Mucosa of stomach (tissue), 1 donor: ENCODE measurements at regions not wholly inside any gene's neighbourhood (a gene's known extent, or its start where the extent isn't known, plus 50 kb on each side); places are given as distances from the start of the nearest gene placed in this dataset.

Experiments used
- H3K27me3 ChIP-seq: one replicate; pipeline ENCODE4 v1.7.0; 2013; ENCODE audit warnings: mild to moderate bottlenecking, low read length; ENCODE audit not compliant: control insufficient read depth, insufficient read depth
- H3K36me3 ChIP-seq: one replicate; pipeline ENCODE4 v1.7.0; 2013; ENCODE audit warnings: low read length; ENCODE audit not compliant: control insufficient read depth, insufficient read depth
- H3K4me1 ChIP-seq: one replicate; pipeline ENCODE4 v1.7.0; 2013; ENCODE audit warnings: mild to moderate bottlenecking, low read length; ENCODE audit not compliant: control insufficient read depth, insufficient read depth
- H3K4me3 ChIP-seq: one replicate; pipeline ENCODE4 v1.7.0; 2013; ENCODE audit warnings: low read length
- H3K9ac ChIP-seq: one replicate; pipeline ENCODE4 v1.7.0; 2013; ENCODE audit warnings: mild to moderate bottlenecking, low read length, moderate library complexity
- H3K9me3 ChIP-seq: one replicate; pipeline ENCODE4 v1.7.0; 2013; ENCODE audit warnings: mild to moderate bottlenecking, low read length, moderate library complexity; ENCODE audit not compliant: control insufficient read depth
- donor health status: Pancreatic carcinoma.

- H3K27me3 ChIP-seq, result no peaks in the 10 kb centered on the region
- no peaks in the 10 kb centered on the region for H3K9me3 ChIP-seq
- no peaks in the 10 kb centered on the region for H3K4me1 ChIP-seq
- H3K9ac ChIP-seq, result no peak overlapping the region
- no peak overlapping the region for H3K4me3 ChIP-seq
- no peaks in the 10 kb centered on the region for H3K36me3 ChIP-seq
Measured at GRCh38 chr4:33193109-33193508, 2472.9 kb downstream of the PCDH7 start.

- no peak overlapping the region for H3K4me3 ChIP-seq
- no peaks in the 10 kb centered on the region for H3K4me1 ChIP-seq
- H3K9ac ChIP-seq, result no peak overlapping the region
- H3K9me3 ChIP-seq, result no peaks in the 10 kb centered on the region
- H3K36me3 ChIP-seq, result no peaks in the 10 kb centered on the region
- no peaks in the 10 kb centered on the region for H3K27me3 ChIP-seq
Measured at GRCh38 chr4:33200377-33200776, 2480.2 kb downstream of the PCDH7 start.

- Histone ChIP-seq H3K4me3 (no peak overlapping the region), H3K9ac (no peak overlapping the region), H3K36me3 (no peaks in the 10 kb centered on the region), H3K9me3 (no peaks in the 10 kb centered on the region), H3K4me1 (no peaks in the 10 kb centered on the region), H3K27me3 (no peaks in the 10 kb centered on the region)
Measured at GRCh38 chr4:33218238-33218637, 2498.1 kb downstream of the PCDH7 start.

GRCh38 chr4:33226133-33226532, 2506.0 kb downstream of the PCDH7 start:
- no peak overlapping the region for H3K9ac ChIP-seq
- no peaks in the 10 kb centered on the region for H3K9me3 ChIP-seq
- H3K27me3 ChIP-seq, result no peaks in the 10 kb centered on the region
- H3K4me3 ChIP-seq, result no peak overlapping the region
- H3K4me1 ChIP-seq, result no peaks in the 10 kb centered on the region
- H3K36me3 ChIP-seq, result no peaks in the 10 kb centered on the region

GRCh38 chr4:33226783-33227182, 2506.6 kb downstream of the PCDH7 start:
- H3K27me3 ChIP-seq, result no peaks in the 10 kb centered on the region
- no peaks in the 10 kb centered on the region for H3K36me3 ChIP-seq
- H3K4me3 ChIP-seq, result no peak overlapping the region
- no peaks in the 10 kb centered on the region for H3K4me1 ChIP-seq
- H3K9ac ChIP-seq, result no peak overlapping the region
- H3K9me3 ChIP-seq, result no peaks in the 10 kb centered on the region

GRCh38 chr4:33255094-33255493, 2534.9 kb downstream of the PCDH7 start:
- H3K4me3 ChIP-seq, result no peak overlapping the region
- no peak overlapping the region for H3K9ac ChIP-seq
- no peaks in the 10 kb centered on the region for H3K36me3 ChIP-seq
- H3K9me3 ChIP-seq, result no peaks in the 10 kb centered on the region
- H3K27me3 ChIP-seq, result no peaks in the 10 kb centered on the region
- H3K4me1 ChIP-seq, result no peaks in the 10 kb centered on the region

- no peaks in the 10 kb centered on the region for H3K36me3 ChIP-seq
- no peak overlapping the region for H3K4me3 ChIP-seq
- H3K4me1 ChIP-seq, result no peaks in the 10 kb centered on the region
- H3K27me3 ChIP-seq, result no peaks in the 10 kb centered on the region
- no peaks in the 10 kb centered on the region for H3K9me3 ChIP-seq
- no peak overlapping the region for H3K9ac ChIP-seq
Measured at GRCh38 chr4:33255507-33255906, 2535.3 kb downstream of the PCDH7 start.

GRCh38 chr4:33262824-33263223, 2542.7 kb downstream of the PCDH7 start:
- Histone ChIP-seq H3K9ac (no peak overlapping the region), H3K9me3 (no peaks in the 10 kb centered on the region), H3K36me3 (no peaks in the 10 kb centered on the region), H3K4me3 (no peak overlapping the region), H3K4me1 (no peaks in the 10 kb centered on the region), H3K27me3 (no peaks in the 10 kb centered on the region)

- Histone ChIP-seq H3K4me3 (no peak overlapping the region), H3K36me3 (no peaks in the 10 kb centered on the region), H3K27me3 (no peaks in the 10 kb centered on the region), H3K9ac (no peak overlapping the region), H3K9me3 (no peaks in the 10 kb centered on the region), H3K4me1 (no peaks in the 10 kb centered on the region)
Measured at GRCh38 chr4:33268776-33269175, 2548.6 kb downstream of the PCDH7 start.

- no peak overlapping the region for H3K4me3 ChIP-seq
- no peaks in the 10 kb centered on the region for H3K9me3 ChIP-seq
- no peak overlapping the region for H3K9ac ChIP-seq
- no peaks in the 10 kb centered on the region for H3K4me1 ChIP-seq
- H3K36me3 ChIP-seq, result no peaks in the 10 kb centered on the region
- H3K27me3 ChIP-seq, result no peaks in the 10 kb centered on the region
Measured at GRCh38 chr4:33270403-33270802, 2550.2 kb downstream of the PCDH7 start.

GRCh38 chr4:33272722-33273121, 2552.6 kb downstream of the PCDH7 start:
- Histone ChIP-seq H3K27me3 (no peaks in the 10 kb centered on the region), H3K4me1 (no peaks in the 10 kb centered on the region), H3K4me3 (no peak overlapping the region), H3K36me3 (no peaks in the 10 kb centered on the region), H3K9ac (no peak overlapping the region), H3K9me3 (no peaks in the 10 kb centered on the region)

GRCh38 chr4:33283818-33284217, 2563.6 kb downstream of the PCDH7 start:
- no peak overlapping the region for H3K4me3 ChIP-seq
- no peaks in the 10 kb centered on the region for H3K27me3 ChIP-seq
- H3K9ac ChIP-seq, result no peak overlapping the region
- H3K4me1 ChIP-seq, result no peaks in the 10 kb centered on the region
- H3K9me3 ChIP-seq, result no peaks in the 10 kb centered on the region
- no peaks in the 10 kb centered on the region for H3K36me3 ChIP-seq

- Histone ChIP-seq H3K4me3 (no peak overlapping the region), H3K27me3 (no peaks in the 10 kb centered on the region), H3K9ac (no peak overlapping the region), H3K4me1 (no peaks in the 10 kb centered on the region), H3K9me3 (no peaks in the 10 kb centered on the region), H3K36me3 (no peaks in the 10 kb centered on the region)
Measured at GRCh38 chr4:33296876-33297455, 2576.8 kb downstream of the PCDH7 start.
